ENCODE measurements at regions not wholly inside any gene's neighbourhood (a gene's known extent, or its start where the extent isn't known, plus 50 kb on each side); places are given as distances from the start of the nearest gene placed in this dataset.
"Not testable (repeated sequence)": the region's sequence is repeated elsewhere in the genome, so short reads cannot be mapped to it uniquely, and the experiment has no call there.

DNA sequence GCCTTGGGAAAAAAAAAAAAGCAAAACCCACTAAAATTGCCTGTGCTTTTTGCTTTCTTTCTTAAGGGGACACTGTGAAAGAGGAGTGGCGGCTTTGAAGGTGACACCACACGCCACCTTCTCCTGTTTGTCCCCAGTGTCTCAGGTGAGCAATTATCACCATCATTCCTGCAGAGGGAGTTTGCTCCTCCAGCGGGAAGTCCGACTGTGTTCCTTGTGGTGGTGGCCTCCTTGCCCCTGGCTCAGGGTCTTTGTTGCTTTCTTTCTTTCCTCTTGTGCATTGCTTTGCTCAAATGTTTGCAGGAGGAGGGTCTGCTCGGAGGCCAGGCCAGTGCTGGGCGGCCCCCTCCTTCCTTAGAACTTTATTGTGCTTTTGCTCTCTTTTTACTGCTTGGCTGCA, 164.3 kb upstream of the CXCR4 start:
- no peaks in the 10 kb centered on the region for H3K36me3 ChIP-seq
- no peaks in the 10 kb centered on the region for H3K9me3 ChIP-seq
- no peak for TF ChIP-seq POLR2A (IDR thresholded peaks at IDR 0.05)
- TF ChIP-seq, protein P1, sequence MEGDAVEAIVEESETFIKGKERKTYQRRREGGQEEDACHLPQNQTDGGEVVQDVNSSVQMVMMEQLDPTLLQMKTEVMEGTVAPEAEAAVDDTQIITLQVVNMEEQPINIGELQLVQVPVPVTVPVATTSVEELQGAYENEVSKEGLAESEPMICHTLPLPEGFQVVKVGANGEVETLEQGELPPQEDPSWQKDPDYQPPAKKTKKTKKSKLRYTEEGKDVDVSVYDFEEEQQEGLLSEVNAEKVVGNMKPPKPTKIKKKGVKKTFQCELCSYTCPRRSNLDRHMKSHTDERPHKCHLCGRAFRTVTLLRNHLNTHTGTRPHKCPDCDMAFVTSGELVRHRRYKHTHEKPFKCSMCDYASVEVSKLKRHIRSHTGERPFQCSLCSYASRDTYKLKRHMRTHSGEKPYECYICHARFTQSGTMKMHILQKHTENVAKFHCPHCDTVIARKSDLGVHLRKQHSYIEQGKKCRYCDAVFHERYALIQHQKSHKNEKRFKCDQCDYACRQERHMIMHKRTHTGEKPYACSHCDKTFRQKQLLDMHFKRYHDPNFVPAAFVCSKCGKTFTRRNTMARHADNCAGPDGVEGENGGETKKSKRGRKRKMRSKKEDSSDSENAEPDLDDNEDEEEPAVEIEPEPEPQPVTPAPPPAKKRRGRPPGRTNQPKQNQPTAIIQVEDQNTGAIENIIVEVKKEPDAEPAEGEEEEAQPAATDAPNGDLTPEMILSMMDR (IDR thresholded peaks at IDR 0.05 in 4 of 5, conservative IDR thresholded peaks at IDR 0.05 in 1 of 5) = no peak
- no peaks in the 10 kb centered on the region for H3K4me1 ChIP-seq
- DNase-seq = no peak
- in situ Hi-C loops (cut with MboI; ENCODE audit: low sequenced_read_pairs in 4 of 4) = no loop called here
- H3K4me3 ChIP-seq = no peak overlapping the region
- ATAC-seq = no peak
- intact Hi-C loops (cut with DNase I; ENCODE audit: low total_unique reads) = no loop called here
- no peak overlapping the region for H3K27ac ChIP-seq
- H3K27me3 ChIP-seq = no peaks in the 10 kb centered on the region

DNA sequence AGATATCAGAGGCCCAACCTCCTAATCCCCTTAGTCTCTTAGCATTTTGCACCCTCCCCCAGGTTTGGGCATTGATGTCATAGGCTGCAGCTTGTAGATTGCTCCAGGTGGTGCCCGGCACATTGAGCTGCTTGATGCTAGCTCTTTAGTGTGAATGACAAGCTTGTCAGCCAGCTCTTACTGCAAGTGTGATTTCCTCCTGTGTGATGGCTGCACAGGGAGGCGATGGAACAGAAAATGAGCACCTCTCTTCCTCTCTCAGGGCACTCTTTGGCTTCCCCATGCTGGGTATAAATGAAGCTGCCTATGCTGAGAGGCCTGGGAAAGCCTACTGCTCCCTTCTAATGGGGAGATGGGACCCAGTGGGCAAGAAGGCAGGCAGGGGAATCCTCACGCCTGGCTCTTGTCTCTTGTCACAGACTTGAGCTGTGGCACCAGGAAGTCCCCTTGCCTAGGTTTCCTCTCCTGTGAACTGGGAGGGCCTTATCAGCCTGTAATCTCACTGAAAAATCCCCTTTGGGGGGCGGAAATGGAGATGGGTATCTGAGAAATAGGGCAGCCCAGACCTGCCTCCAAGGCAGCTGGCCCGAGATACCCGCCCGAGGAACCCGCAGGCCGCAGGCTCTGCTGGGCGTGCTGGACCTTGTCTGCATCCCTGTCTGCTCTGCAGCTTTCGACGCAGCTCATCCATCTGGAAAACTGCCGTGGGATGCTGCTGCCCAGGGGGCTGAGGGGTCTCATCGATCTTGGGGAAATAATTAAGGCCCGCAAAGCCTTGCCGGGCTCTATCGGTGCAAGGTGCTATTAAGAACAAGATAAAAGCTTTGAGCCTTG, 163.5 kb upstream of the CXCR4 start:
- H3K36me3 ChIP-seq = no peaks in the 10 kb centered on the region
- no peaks in the 10 kb centered on the region for H3K4me1 ChIP-seq
- no peaks in the 10 kb centered on the region for H3K27me3 ChIP-seq
- TF ChIP-seq, protein P1 (IDR thresholded peaks at IDR 0.05 in 4 of 5, conservative IDR thresholded peaks at IDR 0.05 in 1 of 5) = no peak
- no peak for TF ChIP-seq POLR2A (IDR thresholded peaks at IDR 0.05)
- no peaks in the 10 kb centered on the region for H3K9me3 ChIP-seq
- intact Hi-C loops (cut with DNase I; ENCODE audit: low total_unique reads) (no loop called here), in situ Hi-C loops (cut with MboI; ENCODE audit: low sequenced_read_pairs in 4 of 4) (no loop called here)
- ATAC-seq (no peak), DNase-seq (no peak)
- no peak overlapping the region for H3K27ac ChIP-seq
- H3K4me3 ChIP-seq = no peak overlapping the region

DNA sequence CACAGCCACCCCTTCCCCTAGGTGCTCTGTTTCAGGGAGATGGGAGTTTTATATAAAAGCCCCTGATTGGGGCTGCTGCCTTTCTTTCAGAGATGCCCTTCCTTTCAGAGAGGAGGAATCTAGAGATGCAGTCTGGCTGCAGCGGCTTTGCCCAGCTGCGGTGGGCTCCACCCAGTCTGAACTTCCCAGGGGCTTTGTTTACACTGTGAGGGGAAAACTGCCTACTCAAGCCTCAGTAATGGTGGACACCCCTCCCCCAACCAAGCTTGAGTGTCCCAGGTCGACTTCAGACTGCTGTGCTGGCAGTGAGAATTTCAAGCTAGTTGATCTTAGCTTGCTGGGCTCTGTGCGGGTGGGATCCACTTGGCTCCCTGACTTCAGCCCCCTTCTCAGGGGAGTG, 148.4 kb upstream of the CXCR4 start:
- intact Hi-C loops (cut with DNase I; ENCODE audit: low total_unique reads); H3K4me3 ChIP-seq; ATAC-seq; H3K36me3 ChIP-seq; H3K4me1 ChIP-seq; in situ Hi-C loops (cut with MboI; ENCODE audit: low sequenced_read_pairs in 4 of 4); H3K27ac ChIP-seq; H3K9me3 ChIP-seq; DNase-seq; H3K27me3 ChIP-seq: not testable (repeated sequence)

DNA sequence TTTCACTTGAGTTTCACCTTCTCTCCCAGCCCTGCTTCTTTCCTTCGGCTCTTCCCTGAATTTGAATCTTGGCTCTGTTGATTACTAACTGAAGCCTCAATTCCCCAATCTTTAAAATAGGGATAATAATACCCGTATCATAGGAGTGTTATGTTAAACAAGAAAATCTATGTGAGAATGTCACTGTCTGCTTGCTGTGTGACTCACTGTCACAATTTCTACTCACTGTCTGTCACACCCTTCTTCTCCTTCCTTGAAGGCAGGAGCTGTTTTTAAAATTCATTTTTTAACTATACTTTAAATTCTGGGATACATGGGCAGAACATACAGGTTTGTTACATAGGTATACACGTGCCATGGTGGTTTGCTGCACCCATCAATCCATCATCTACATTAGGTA, 141.6 kb upstream of the CXCR4 start:
- in situ Hi-C loops (cut with MboI; ENCODE audit: low sequenced_read_pairs in 4 of 4) = no loop called here
- no peaks in the 10 kb centered on the region for H3K9me3 ChIP-seq
- no peak for ATAC-seq
- no peak overlapping the region for H3K4me3 ChIP-seq
- TF ChIP-seq POLR2A (IDR thresholded peaks at IDR 0.05) = no peak
- H3K36me3 ChIP-seq = no peaks in the 10 kb centered on the region
- no peaks in the 10 kb centered on the region for H3K4me1 ChIP-seq
- no peak overlapping the region for H3K27ac ChIP-seq
- intact Hi-C loops (cut with DNase I; ENCODE audit: low total_unique reads) = loop anchor here (10.0 kb wide), 1 partner anchor 125 kb away; no protein-coding TSS in a partner anchor
- no peaks in the 10 kb centered on the region for H3K27me3 ChIP-seq
- no peak for DNase-seq

DNA sequence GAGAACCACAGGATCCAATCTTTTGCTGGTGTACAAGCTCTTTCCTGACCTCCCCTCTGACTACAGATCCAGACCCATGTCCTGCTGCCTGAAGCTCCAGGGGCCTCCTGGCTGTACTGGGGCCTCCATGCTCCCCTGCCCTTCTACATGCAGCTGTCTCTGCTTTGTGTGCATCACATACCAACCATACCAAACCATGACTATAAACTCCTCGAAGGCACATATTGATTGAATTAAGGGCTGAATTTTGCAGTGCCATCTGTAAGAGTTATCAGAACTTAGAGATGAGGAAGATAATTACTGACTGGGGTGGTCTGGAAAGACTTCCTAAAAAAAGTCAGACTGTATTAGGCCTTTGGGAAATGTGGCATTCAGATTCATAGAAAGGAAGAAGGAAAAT, 139.9 kb upstream of the CXCR4 start:
- Histone ChIP-seq H3K27ac (no peak overlapping the region), H3K27me3 (no peaks in the 10 kb centered on the region), H3K4me1 (no peaks in the 10 kb centered on the region), H3K36me3 (no peaks in the 10 kb centered on the region), H3K9me3 (no peaks in the 10 kb centered on the region), H3K4me3 (no peak overlapping the region)
- DNase-seq = no peak
- in situ Hi-C loops (cut with MboI; ENCODE audit: low sequenced_read_pairs in 4 of 4) = no loop called here
- intact Hi-C loops (cut with DNase I; ENCODE audit: low total_unique reads) = loop anchor here (10.0 kb wide), 1 partner anchor 127 kb away; no protein-coding TSS in a partner anchor
- TF ChIP-seq, protein P1 (IDR thresholded peaks at IDR 0.05 in 4 of 5, conservative IDR thresholded peaks at IDR 0.05 in 1 of 5) = no peak
- TF ChIP-seq POLR2A (IDR thresholded peaks at IDR 0.05) = no peak
- no peak for ATAC-seq
